ENCODE measurements at regions not wholly inside any gene's neighbourhood (a gene's known extent, or its start where the extent isn't known, plus 50 kb on each side); places are given as distances from the start of the nearest gene placed in this dataset.

GRCh38 chr3:59549962-59550361, 500.1 kb upstream of the CFAP20DC start:
- FAIRE-seq (no peak), DNase-seq (ENCODE audit: insufficient read length, low spot score) (no peak)

GRCh38 chr3:59547874-59548273, 498.0 kb upstream of the CFAP20DC start:
- no peak for FAIRE-seq
- DNase-seq (ENCODE audit: insufficient read length, low spot score): no peak

- FAIRE-seq: no peak
- DNase-seq (ENCODE audit: insufficient read length, low spot score): no peak
Measured at GRCh38 chr3:59546522-59546921, 496.7 kb upstream of the CFAP20DC start.

- no peak for FAIRE-seq
- DNase-seq (ENCODE audit: insufficient read length, low spot score): no peak
Measured at GRCh38 chr3:59545374-59545773, 495.5 kb upstream of the CFAP20DC start.

- FAIRE-seq (no peak), DNase-seq (ENCODE audit: insufficient read length, low spot score) (no peak)
Measured at GRCh38 chr3:59542276-59542675, 492.5 kb upstream of the CFAP20DC start.

GRCh38 chr3:59540696-59541095, 490.9 kb upstream of the CFAP20DC start:
- FAIRE-seq: no peak
- DNase-seq (ENCODE audit: insufficient read length, low spot score): no peak

GRCh38 chr3:59540241-59540640, 490.4 kb upstream of the CFAP20DC start:
- DNase-seq (ENCODE audit: insufficient read length, low spot score): no peak
- no peak for FAIRE-seq

GRCh38 chr3:59538753-59539432, 489.1 kb upstream of the CFAP20DC start:
- DNase-seq (ENCODE audit: insufficient read length, low spot score) (no peak), FAIRE-seq (no peak)

- FAIRE-seq: no peak
- DNase-seq (ENCODE audit: insufficient read length, low spot score): no peak
Measured at GRCh38 chr3:59535791-59536221, 486.0 kb upstream of the CFAP20DC start.

- no peak for FAIRE-seq
- DNase-seq (ENCODE audit: insufficient read length, low spot score): no peak
Measured at GRCh38 chr3:59531994-59532393, 482.2 kb upstream of the CFAP20DC start.

GRCh38 chr3:59531066-59531745, 481.4 kb upstream of the CFAP20DC start:
- DNase-seq (ENCODE audit: insufficient read length, low spot score): no peak
- FAIRE-seq: no peak

- DNase-seq (ENCODE audit: insufficient read length, low spot score): no peak
- no peak for FAIRE-seq
Measured at GRCh38 chr3:59528251-59528650, 478.4 kb upstream of the CFAP20DC start.

GRCh38 chr3:59527493-59527892, 477.7 kb upstream of the CFAP20DC start:
- DNase-seq (ENCODE audit: insufficient read length, low spot score): no peak
- no peak for FAIRE-seq

GRCh38 chr3:59526999-59527398, 477.2 kb upstream of the CFAP20DC start:
- FAIRE-seq: no peak
- no peak for DNase-seq (ENCODE audit: insufficient read length, low spot score)

GRCh38 chr3:59522550-59522949, 472.7 kb upstream of the CFAP20DC start:
- FAIRE-seq: no peak

GRCh38 chr3:59519094-59519493, 469.3 kb upstream of the CFAP20DC start:
- FAIRE-seq: no peak
- no peak for DNase-seq (ENCODE audit: insufficient read length, low spot score)

More at GRCh38 chr3:59522550-59522949, 472.7 kb upstream of the CFAP20DC start:
- DNase-seq (ENCODE audit: insufficient read length, low spot score): no peak

- DNase-seq (ENCODE audit: insufficient read length, low spot score) (no peak), FAIRE-seq (no peak)
Measured at GRCh38 chr3:59518283-59519055, 468.6 kb upstream of the CFAP20DC start.

GRCh38 chr3:59517388-59517787, 467.6 kb upstream of the CFAP20DC start:
- FAIRE-seq (no peak), DNase-seq (ENCODE audit: insufficient read length, low spot score) (no peak)

GRCh38 chr3:59515966-59516365, 466.1 kb upstream of the CFAP20DC start:
- no peak for FAIRE-seq
- DNase-seq (ENCODE audit: insufficient read length, low spot score): no peak

- FAIRE-seq (no peak), DNase-seq (ENCODE audit: insufficient read length, low spot score) (no peak)
Measured at GRCh38 chr3:59514865-59515482, 465.1 kb upstream of the CFAP20DC start.

- no peak for FAIRE-seq
Measured at GRCh38 chr3:59513570-59513969, 463.7 kb upstream of the CFAP20DC start.

More at GRCh38 chr3:59513570-59513969, 463.7 kb upstream of the CFAP20DC start:
- no peak for DNase-seq (ENCODE audit: insufficient read length, low spot score)

Measured in HTR-8/SVneo (cell line).